GM23248 (cell line): ENCODE measurements at regions not wholly inside any gene's neighbourhood (a gene's known extent, or its start where the extent isn't known, plus 50 kb on each side); places are given as distances from the start of the nearest gene placed in this dataset.

Source experiments
- DNase-seq: peaks from one replicate; pipeline ENCODE4 v3.0.0-alpha.2; 2015
- H2AFZ ChIP-seq: fragments of 200-600 bp; sonication (generic); 2 replicates; pipeline ENCODE4 v1.6.1; 2016; ENCODE audit warnings: antibody characterized with exemption
- H3F3A ChIP-seq: fragments of 200-600 bp; sonication (generic); 2 replicates; pipeline ENCODE4 v1.6.1; 2016; ENCODE audit warnings: mild to moderate bottlenecking, antibody characterized with exemption, mixed run types; ENCODE audit not compliant: insufficient read depth
- H3K27ac ChIP-seq: fragments of 200-600 bp; sonication (generic); 2 replicates; pipeline ENCODE4 v1.5.1; 2016; ENCODE audit warnings: mild to moderate bottlenecking
- H3K27me3 ChIP-seq: fragments of 200-600 bp; sonication (generic); replicated peaks from 2 replicates; pipeline ENCODE4 v1.6.1; 2016; ENCODE audit warnings: mild to moderate bottlenecking; ENCODE audit not compliant: insufficient read depth
- H3K36me3 ChIP-seq: fragments of 200-600 bp; sonication (generic); 2 replicates; pipeline ENCODE4 v1.6.1; 2016; ENCODE audit warnings: low read depth, mild to moderate bottlenecking
- H3K4me1 ChIP-seq: fragments of 200-600 bp; sonication (generic); 2 replicates; pipeline ENCODE4 v1.6.1; 2016; ENCODE audit warnings: mild to moderate bottlenecking; ENCODE audit not compliant: insufficient read depth
- H3K4me2 ChIP-seq: fragments of 200-600 bp; sonication (generic); one replicate; pipeline ENCODE4 v1.6.1; 2016; ENCODE audit warnings: mild to moderate bottlenecking; ENCODE audit not compliant: unreplicated experiment
- H3K4me3 ChIP-seq: fragments of 200-600 bp; sonication (generic); 2 replicates; pipeline ENCODE4 v1.5.1; 2016; ENCODE audit warnings: mild to moderate bottlenecking
- H3K79me2 ChIP-seq: fragments of 200-600 bp; sonication (generic); 2 replicates; pipeline ENCODE4 v1.6.1; 2016; ENCODE audit warnings: mild to moderate bottlenecking; ENCODE audit not compliant: insufficient read depth
- H3K9ac ChIP-seq: fragments of 200-600 bp; sonication (generic); 2 replicates; pipeline ENCODE4 v1.6.1; 2016; ENCODE audit warnings: mild to moderate bottlenecking
- H3K9me2 ChIP-seq: fragments of 200-600 bp; sonication (generic); 2 replicates; pipeline ENCODE4 v1.6.1; 2016; ENCODE audit warnings: mixed run types, mild to moderate bottlenecking, moderate library complexity; ENCODE audit not compliant: insufficient read depth
- H3K9me3 ChIP-seq: fragments of 200-600 bp; sonication (generic); one replicate; pipeline ENCODE4 v1.6.1; 2017; ENCODE audit warnings: low read depth
- H4K20me1 ChIP-seq: fragments of 200-600 bp; sonication (generic); 2 replicates; pipeline ENCODE4 v1.6.0; 2016; ENCODE audit not compliant: insufficient read depth
- EZH2 ChIP-seq: fragments of 200-600 bp; sonication (generic); IDR thresholded peaks from 2 replicates; pipeline ENCODE4 v1.6.1; 2018; ENCODE audit warnings: antibody characterized with exemption, mild to moderate bottlenecking; ENCODE audit not compliant: insufficient read depth, poor library complexity, severe bottlenecking
- EZH2phosphoT487 ChIP-seq: fragments of 200-600 bp; sonication (generic); IDR thresholded peaks from 2 replicates; pipeline ENCODE4 v1.6.1; 2018; ENCODE audit warnings: antibody characterized with exemption, moderate library complexity, mild to moderate bottlenecking, low read depth; ENCODE audit not compliant: insufficient read depth
- WGBS, 2 experiments: methylation state at CpG; one replicate each; pipeline ENCODE4 v1.1.6; 2015 to 2017; ENCODE audit warnings: low lambda C conversion rate in 2 of 2, low coverage in 1 of 2; ENCODE audit errors: missing lambda C conversion rate in 2 of 2; 5-methylcytosine and 5-hydroxymethylcytosine counted together
- in situ Hi-C: fragments of 300-500 bp; cut with MboI; formaldehyde crosslinking; loops from 2 replicates; pipeline ENCODE4 v1.15.0; 2020

- no peak overlapping the region for H3K4me3 ChIP-seq
- TF ChIP-seq EZH2phosphoT487 (no peak), EZH2 (no peak)
- H3K36me3 ChIP-seq: no peaks in the 10 kb centered on the region
- 42 to 45% methylated on average over 3 of the region's 3 CpGs for WGBS, 2 experiments
- in situ Hi-C loops: no loop called here
- H2AFZ ChIP-seq: no peak overlapping the region
- no peaks in the 10 kb centered on the region for H3K9me2 ChIP-seq
- no peaks in the 10 kb centered on the region for H3K4me1 ChIP-seq
- H3K9me3 ChIP-seq: no peaks in the 10 kb centered on the region
- H3K4me2 ChIP-seq: no peak overlapping the region
- H4K20me1 ChIP-seq: no peaks in the 10 kb centered on the region
- no peak overlapping the region for H3K9ac ChIP-seq
- H3K79me2 ChIP-seq: no peaks in the 10 kb centered on the region
- no peaks in the 10 kb centered on the region for H3K27me3 ChIP-seq
- H3F3A ChIP-seq: 0 out of 2 replicates have a peak, but pooled peaks cover 4% of the 10 kb centered on the region
- no peak overlapping the region for H3K27ac ChIP-seq
- no peak for DNase-seq
Observed at GRCh38 chr14:31978423-31978822, 98.7 kb upstream of the ARHGAP5 start.

GRCh38 chr14:31982642-31983041 is 94.5 kb upstream of the ARHGAP5 start:
- no peak for DNase-seq
- H3F3A ChIP-seq: 0 out of 2 replicates have a peak, but pooled peaks cover 4% of the 10 kb centered on the region
- H3K9me2 ChIP-seq: no peaks in the 10 kb centered on the region
- no peak overlapping the region for H2AFZ ChIP-seq
- H3K79me2 ChIP-seq: no peaks in the 10 kb centered on the region
- no peaks in the 10 kb centered on the region for H3K27me3 ChIP-seq
- H3K4me1 ChIP-seq: no peaks in the 10 kb centered on the region
- no peak overlapping the region for H3K4me2 ChIP-seq
- H3K9me3 ChIP-seq: no peaks in the 10 kb centered on the region
- no peak for TF ChIP-seq EZH2
- no peak for TF ChIP-seq EZH2phosphoT487
- WGBS, 2 experiments: 78 to 80% methylated on average over 1 of the region's 1 CpG
- no peak overlapping the region for H3K9ac ChIP-seq
- H3K36me3 ChIP-seq: no peaks in the 10 kb centered on the region
- no peak overlapping the region for H3K27ac ChIP-seq
- in situ Hi-C loops: no loop called here
- no peaks in the 10 kb centered on the region for H4K20me1 ChIP-seq
- no peak overlapping the region for H3K4me3 ChIP-seq

- Histone ChIP-seq H4K20me1 (no peaks in the 10 kb centered on the region), H3K9ac (no peak overlapping the region), H3K4me1 (peaks cover 20% of the 10 kb centered on the region), H2AFZ (no peak overlapping the region), H3K9me3 (no peaks in the 10 kb centered on the region), H3K27ac (no peak overlapping the region), H3K79me2 (no peaks in the 10 kb centered on the region), H3K27me3 (no peaks in the 10 kb centered on the region), H3K9me2 (no peaks in the 10 kb centered on the region), H3K36me3 (no peaks in the 10 kb centered on the region), H3K4me2 (no peak overlapping the region), H3K4me3 (no peak overlapping the region), H3F3A (peaks cover 28% of the 10 kb centered on the region)
- no peak for DNase-seq
- in situ Hi-C loops: no loop called here
- TF ChIP-seq EZH2 (no peak), EZH2phosphoT487 (no peak)
Observed at GRCh38 chr14:31986405-31986804, 90.7 kb upstream of the ARHGAP5 start.

- TF ChIP-seq EZH2phosphoT487: no peak
- no peak for TF ChIP-seq EZH2
- H3K4me1 ChIP-seq: peaks cover 32% of the 10 kb centered on the region
- H3K9ac ChIP-seq: no peak overlapping the region
- H3K27ac ChIP-seq: no peak overlapping the region
- no peaks in the 10 kb centered on the region for H3K9me2 ChIP-seq
- no peaks in the 10 kb centered on the region for H3K36me3 ChIP-seq
- H3K79me2 ChIP-seq: no peaks in the 10 kb centered on the region
- in situ Hi-C loops: no loop called here
- no peak overlapping the region for H3K4me3 ChIP-seq
- H3K9me3 ChIP-seq: no peaks in the 10 kb centered on the region
- DNase-seq: no peak
- no peaks in the 10 kb centered on the region for H3K27me3 ChIP-seq
- H4K20me1 ChIP-seq: no peaks in the 10 kb centered on the region
- 90 to 100% methylated on average over 1 of the region's 1 CpG for WGBS, 2 experiments
- no peak overlapping the region for H2AFZ ChIP-seq
- no peak overlapping the region for H3K4me2 ChIP-seq
- peaks cover 41% of the 10 kb centered on the region for H3F3A ChIP-seq
Observed at GRCh38 chr14:31987721-31988120, 89.4 kb upstream of the ARHGAP5 start.

GRCh38 chr14:31988244-31988643 is 88.9 kb upstream of the ARHGAP5 start:
- Histone ChIP-seq H3F3A (peaks cover 44% of the 10 kb centered on the region), H3K9me2 (no peaks in the 10 kb centered on the region), H4K20me1 (no peaks in the 10 kb centered on the region), H3K4me2 (no peak overlapping the region), H3K27me3 (no peaks in the 10 kb centered on the region), H3K4me1 (peaks cover 32% of the 10 kb centered on the region), H3K9ac (no peak overlapping the region), H3K27ac (no peak overlapping the region), H3K4me3 (no peak overlapping the region), H2AFZ (no peak overlapping the region), H3K36me3 (no peaks in the 10 kb centered on the region), H3K79me2 (no peaks in the 10 kb centered on the region), H3K9me3 (no peaks in the 10 kb centered on the region)
- in situ Hi-C loops: no loop called here
- 41 to 64% methylated on average over 1 of the region's 1 CpG for WGBS, 2 experiments
- no peak for TF ChIP-seq EZH2
- TF ChIP-seq EZH2phosphoT487: no peak
- DNase-seq: no peak
